ENCODE measurements at regions not wholly inside any gene's neighbourhood (a gene's known extent, or its start where the extent isn't known, plus 50 kb on each side); places are given as distances from the start of the nearest gene placed in this dataset.

DNA sequence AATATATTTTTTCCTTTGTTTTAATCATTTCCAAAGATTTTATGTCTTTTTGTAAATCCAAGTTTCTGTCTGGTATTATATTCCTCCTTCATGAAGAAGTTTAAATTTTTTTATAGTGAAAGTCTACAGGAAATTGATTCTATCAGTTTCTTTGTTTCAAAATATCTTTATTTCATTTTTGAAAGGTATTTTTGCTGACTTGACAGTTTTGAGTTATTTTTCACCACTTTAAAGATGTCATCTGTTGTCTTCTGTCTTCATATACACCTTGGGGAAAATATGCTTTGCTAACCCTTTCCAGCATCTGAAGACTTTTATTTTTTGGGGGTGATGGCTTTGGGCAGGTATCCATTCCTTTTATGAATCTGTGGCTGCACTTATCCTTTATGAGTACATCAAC lies 164.4 kb upstream of the EPHA5 start:
- H3K36me3 ChIP-seq = no peaks in the 10 kb centered on the region
- no peaks in the 10 kb centered on the region for H3K9me3 ChIP-seq
- intact Hi-C loops (cut with DNase I) = no loop called here
- H3K4me1 ChIP-seq = no peaks in the 10 kb centered on the region
- H3K27me3 ChIP-seq = no peaks in the 10 kb centered on the region
- no peak overlapping the region for H3K4me3 ChIP-seq
- no peak for TF ChIP-seq CTCF (IDR thresholded peaks at IDR 0.05)
- no peak for ATAC-seq
- no peak for DNase-seq
- H3K27ac ChIP-seq = no peak overlapping the region

DNA sequence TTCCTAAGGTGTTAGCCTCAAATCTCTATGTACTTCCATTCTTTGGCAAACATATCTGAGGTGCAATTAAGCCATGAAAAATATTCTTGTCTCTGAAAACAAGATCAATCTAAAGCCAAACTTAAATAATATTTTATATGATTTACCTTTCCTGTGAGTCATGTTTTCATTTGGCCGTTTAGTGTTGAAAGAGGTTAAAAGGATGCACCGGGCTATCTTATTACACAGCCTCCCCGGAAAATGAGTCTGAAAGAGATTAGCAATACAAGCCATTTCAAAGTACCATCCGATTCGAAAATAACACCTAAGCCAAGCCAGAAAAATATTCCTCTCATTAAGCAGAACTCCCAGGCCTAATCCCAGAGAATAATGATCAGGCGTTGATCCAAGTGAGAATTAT lies 161.5 kb upstream of the EPHA5 start:
- H3K27ac ChIP-seq = no peak overlapping the region
- no peak overlapping the region for H3K4me3 ChIP-seq
- intact Hi-C loops (cut with DNase I) = no loop called here
- H3K9me3 ChIP-seq = no peaks in the 10 kb centered on the region
- H3K36me3 ChIP-seq = no peaks in the 10 kb centered on the region
- no peaks in the 10 kb centered on the region for H3K4me1 ChIP-seq
- H3K27me3 ChIP-seq = no peaks in the 10 kb centered on the region
- DNase-seq (no peak), ATAC-seq (no peak)
- no peak for TF ChIP-seq CTCF (IDR thresholded peaks at IDR 0.05)
- WGBS, 2 donors = 54 to 57% methylated on average over 6 of the region's 6 CpGs

GRCh38 chr4:65825116-65825753 lies 154.9 kb upstream of the EPHA5 start:
- Histone ChIP-seq H3K27me3 (no peaks in the 10 kb centered on the region), H3K36me3 (no peaks in the 10 kb centered on the region), H3K27ac (no peak overlapping the region), H3K4me3 (no peak overlapping the region), H3K9me3 (peaks cover 0 to 10% (median 0%) of the 10 kb centered on the region in 11 donors), H3K4me1 (no peaks in the 10 kb centered on the region)
- intact Hi-C loops (cut with DNase I) = no loop called here
- ATAC-seq = no peak
- no peak for TF ChIP-seq CTCF (IDR thresholded peaks at IDR 0.05)
- no peak for DNase-seq
- WGBS, 2 donors = 72% methylated on average over 2 of the region's 2 CpGs

DNA sequence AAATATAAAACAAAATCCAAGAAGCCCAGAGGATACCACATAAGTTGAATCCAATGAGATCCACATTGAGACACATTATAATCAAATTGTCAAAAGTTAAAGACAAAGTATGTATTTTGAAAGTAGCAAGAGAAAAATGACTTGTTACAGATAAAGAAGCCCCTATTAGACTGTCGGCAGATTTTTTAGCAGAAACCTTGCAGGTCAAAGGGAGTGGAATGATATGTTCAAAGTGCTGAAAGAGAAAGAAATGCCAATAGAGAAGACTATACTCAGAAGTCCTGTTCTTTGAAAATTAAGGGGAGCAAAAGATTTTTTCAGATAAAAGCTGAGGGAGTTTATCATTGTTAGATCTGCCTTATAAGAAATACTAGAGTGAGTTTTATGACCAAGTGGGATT lies 148.9 kb upstream of the EPHA5 start:
- WGBS, 2 donors = 92 to 95% methylated on average over 1 of the region's 1 CpG
- DNase-seq (no peak), ATAC-seq (no peak)
- peaks cover 0 to 35% (median 11%) of the 10 kb centered on the region in 11 donors for H3K9me3 ChIP-seq
- no peaks in the 10 kb centered on the region for H3K36me3 ChIP-seq
- H3K4me3 ChIP-seq = no peak overlapping the region
- no peaks in the 10 kb centered on the region for H3K27me3 ChIP-seq
- no peaks in the 10 kb centered on the region for H3K4me1 ChIP-seq
- intact Hi-C loops (cut with DNase I) = no loop called here
- H3K27ac ChIP-seq = no peak overlapping the region
- TF ChIP-seq CTCF (IDR thresholded peaks at IDR 0.05) = no peak

All from heart right ventricle (tissue), 16 donors.